Effector memory CD8-positive, alpha-beta T cell (primary cell): ENCODE measurements at regions not wholly inside any gene's neighbourhood (a gene's known extent, or its start where the extent isn't known, plus 50 kb on each side); places are given as distances from the start of the nearest gene placed in this dataset.
"Not testable (repeated sequence)": the region's sequence is repeated elsewhere in the genome, so short reads cannot be mapped to it uniquely, and the experiment has no call there.

Experiments
- ATAC-seq: fragments of 150-1000 bp; cut with Tn5 transposase; replicated peaks from 2 replicates; pipeline ENCODE4 v1.10.0; 2021; ENCODE audit warnings: mild to moderate bottlenecking, moderate library complexity
- DNase-seq, 3 experiments: peaks; one replicate each; pipeline ENCODE4 v3.0.0; 2021
- H3K27ac Mint-ChIP-seq, 2 donors: one replicate each; pipeline ENCODE4 v1.8.0; 2022; ENCODE audit warnings: mild to moderate bottlenecking in 2 of 2, mixed read lengths in 2 of 2, moderate library complexity in 2 of 2
- H3K27me3 Mint-ChIP-seq, 2 donors: one replicate each; pipeline ENCODE4 v1.8.0; 2022; ENCODE audit warnings: mixed read lengths in 2 of 2
- H3K36me3 Mint-ChIP-seq: one replicate; pipeline ENCODE4 v1.8.0; 2022; ENCODE audit warnings: mild to moderate bottlenecking, moderate library complexity, mixed read lengths; ENCODE audit not compliant: insufficient read depth
- H3K4me1 Mint-ChIP-seq, 2 donors: one replicate each; pipeline ENCODE4 v1.8.0; 2022; ENCODE audit warnings: low read depth in 2 of 2, mixed read lengths in 2 of 2
- H3K4me3 Mint-ChIP-seq, 2 donors: one replicate each; pipeline ENCODE4 v1.8.0; 2022; ENCODE audit warnings: mild to moderate bottlenecking in 2 of 2, mixed read lengths in 2 of 2, moderate library complexity in 2 of 2
- H3K9me3 Mint-ChIP-seq, 2 donors: one replicate each; pipeline ENCODE4 v1.8.0; 2022; ENCODE audit warnings: mixed read lengths in 2 of 2

DNA sequence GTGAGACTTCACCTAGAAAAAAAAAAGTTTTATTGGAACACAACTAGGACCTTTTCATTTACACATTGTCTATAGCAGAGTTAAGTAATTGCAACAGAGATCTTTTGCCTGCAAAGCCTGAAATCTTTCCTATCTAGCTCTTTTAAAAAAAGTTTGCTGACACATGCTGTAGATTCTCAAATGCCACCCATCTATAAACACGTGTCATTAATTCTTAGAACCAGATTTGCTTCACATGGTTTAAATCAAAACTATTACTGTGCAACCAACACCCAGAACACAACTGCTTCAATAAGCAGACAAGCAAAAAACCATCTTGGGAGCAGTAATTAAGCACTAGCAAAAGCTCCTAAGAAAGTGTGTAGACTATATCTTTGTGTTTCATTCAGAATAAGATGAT, 55.0 kb downstream of the OXSM start:
- no peak overlapping the region for H3K27ac Mint-ChIP-seq
- H3K36me3 Mint-ChIP-seq = no peaks in the 10 kb centered on the region
- H3K9me3 Mint-ChIP-seq = no peaks in the 10 kb centered on the region
- no peaks in the 10 kb centered on the region for H3K4me1 Mint-ChIP-seq
- no peak for DNase-seq
- H3K27me3 Mint-ChIP-seq = peaks cover 0 to 4% of the 10 kb centered on the region in 2 donors
- ATAC-seq = no peak
- H3K4me3 Mint-ChIP-seq = no peak overlapping the region

DNA sequence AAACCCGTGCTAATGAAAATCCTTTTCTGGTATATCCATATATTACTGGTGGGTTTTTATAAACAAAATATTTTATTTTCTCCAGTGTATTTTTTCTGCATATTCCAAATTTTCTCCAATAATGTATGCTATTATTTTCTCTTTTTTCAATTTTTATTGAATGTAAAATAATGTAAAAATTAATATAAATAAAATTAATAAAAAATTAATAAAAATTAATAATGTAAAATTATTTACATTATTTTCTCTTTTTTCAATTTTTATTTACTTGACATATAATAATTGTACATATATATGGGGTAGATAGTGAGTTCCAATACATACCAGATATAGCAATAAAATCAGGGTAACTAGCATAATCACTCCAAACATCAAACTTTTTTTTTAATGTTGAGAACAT, 56.4 kb downstream of the OXSM start:
- H3K27ac Mint-ChIP-seq = no peak overlapping the region
- DNase-seq (no peak), ATAC-seq (no peak)
- H3K4me1 Mint-ChIP-seq = no peaks in the 10 kb centered on the region
- H3K4me3 Mint-ChIP-seq = no peak overlapping the region
- H3K9me3 Mint-ChIP-seq = no peaks in the 10 kb centered on the region
- H3K36me3 Mint-ChIP-seq = no peaks in the 10 kb centered on the region
- H3K27me3 Mint-ChIP-seq = peaks cover 0 to 4% of the 10 kb centered on the region in 2 donors

DNA sequence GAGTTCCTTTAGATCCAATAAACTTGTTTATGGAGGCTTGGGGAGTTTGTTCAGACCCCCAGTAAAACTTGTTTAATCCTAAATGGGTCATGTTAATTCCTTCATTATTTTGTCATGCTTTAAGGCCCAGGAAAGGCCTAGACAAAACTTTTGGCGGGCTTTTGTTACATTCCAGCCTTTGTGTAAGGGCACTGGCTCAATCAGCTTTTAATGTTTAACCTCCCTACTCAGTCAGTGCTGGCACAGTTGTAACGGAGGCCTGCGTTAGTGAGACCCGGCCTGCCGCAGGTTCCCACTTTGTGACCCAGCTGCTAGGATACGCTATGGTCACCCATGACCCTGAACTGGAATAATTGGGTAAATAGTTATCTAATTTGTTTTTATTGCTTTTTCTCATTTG, 59.2 kb downstream of the OXSM start:
- no peak for DNase-seq
- H3K27ac Mint-ChIP-seq = no peak overlapping the region

DNA sequence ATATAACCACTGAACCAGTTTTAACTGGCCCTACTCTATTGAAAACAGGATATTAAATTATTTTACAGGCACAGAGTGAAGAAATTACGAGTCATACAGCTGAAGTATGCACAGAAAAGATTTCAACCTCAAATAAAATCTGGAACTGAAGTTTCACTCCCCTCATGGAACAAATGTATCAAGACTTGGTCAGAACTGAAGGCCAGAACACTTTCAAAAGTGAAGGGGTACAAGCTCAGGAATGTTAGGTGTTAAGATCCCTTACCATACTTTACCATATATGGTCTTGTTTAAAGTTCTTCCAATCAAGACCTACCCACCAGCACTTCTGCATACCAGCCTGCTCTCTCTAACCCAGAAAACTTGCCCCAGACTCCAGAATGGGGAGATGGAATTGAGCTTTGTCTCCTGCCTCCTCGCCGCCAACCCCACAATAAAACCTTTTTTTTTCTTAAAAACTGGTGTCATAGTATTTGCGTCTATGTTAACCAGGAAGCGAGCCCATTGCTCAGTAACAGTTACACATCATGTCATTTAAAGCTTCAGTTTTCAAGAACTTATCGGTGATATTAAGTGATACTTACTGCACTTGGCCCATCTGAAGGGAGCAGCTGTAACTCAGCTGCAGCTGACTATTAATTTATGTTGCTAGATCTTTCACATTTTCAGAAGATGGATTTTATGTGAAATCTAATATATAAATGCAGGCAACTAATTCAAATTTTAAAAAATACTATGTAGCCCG, 59.9 kb downstream of the OXSM start:
- H3K27ac Mint-ChIP-seq = no peak overlapping the region
- no peaks in the 10 kb centered on the region for H3K27me3 Mint-ChIP-seq
- DNase-seq = no peak
- ATAC-seq = no peak
- H3K4me1 Mint-ChIP-seq = no peaks in the 10 kb centered on the region
- no peaks in the 10 kb centered on the region for H3K36me3 Mint-ChIP-seq
- no peak overlapping the region for H3K4me3 Mint-ChIP-seq
- H3K9me3 Mint-ChIP-seq = no peaks in the 10 kb centered on the region

More for the DNA sequence above, 59.2 kb downstream of the OXSM start:
- H3K9me3 Mint-ChIP-seq = no peaks in the 10 kb centered on the region
- no peak overlapping the region for H3K4me3 Mint-ChIP-seq
- no peaks in the 10 kb centered on the region for H3K4me1 Mint-ChIP-seq
- ATAC-seq = no peak
- no peaks in the 10 kb centered on the region for H3K36me3 Mint-ChIP-seq
- H3K27me3 Mint-ChIP-seq = no peaks in the 10 kb centered on the region

DNA sequence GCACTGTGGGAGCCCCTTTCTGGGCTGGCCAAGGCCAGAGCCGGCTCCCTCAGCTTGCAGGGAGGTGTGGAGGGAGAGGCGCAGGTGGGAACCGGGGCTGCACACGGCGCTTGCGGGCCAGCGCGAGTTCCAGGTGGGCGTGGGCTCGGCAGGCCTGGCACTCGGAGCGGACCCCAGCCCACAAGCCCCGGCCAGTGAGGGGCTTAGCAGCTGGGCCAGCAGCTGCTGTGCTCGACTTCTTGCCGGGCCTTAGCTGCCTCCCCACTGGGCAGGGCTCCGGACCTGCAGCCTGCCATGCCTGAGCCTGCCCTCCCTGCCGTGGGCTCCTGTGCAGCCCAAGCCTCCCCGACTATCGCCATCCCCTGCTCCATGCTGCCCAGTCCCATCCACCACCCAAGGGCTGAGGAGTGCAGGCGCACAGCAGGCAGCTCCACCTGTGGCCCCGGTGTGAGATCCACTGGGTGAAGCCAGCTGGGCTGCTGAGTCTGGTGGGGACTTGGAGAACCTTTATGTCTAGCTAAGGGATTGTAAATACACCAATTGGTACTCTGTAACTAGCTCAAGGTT, 61.9 kb downstream of the OXSM start:
- not testable (repeated sequence) for H3K36me3 Mint-ChIP-seq, H3K4me3 Mint-ChIP-seq, H3K27me3 Mint-ChIP-seq, H3K27ac Mint-ChIP-seq, DNase-seq, H3K4me1 Mint-ChIP-seq, H3K9me3 Mint-ChIP-seq, ATAC-seq

GRCh38 chr3:25854214-25854613, 64.3 kb downstream of the OXSM start:
- Mint-ChIP-seq H3K4me3 (no peak overlapping the region), H3K9me3 (no peaks in the 10 kb centered on the region)
- no peak for DNase-seq

DNA sequence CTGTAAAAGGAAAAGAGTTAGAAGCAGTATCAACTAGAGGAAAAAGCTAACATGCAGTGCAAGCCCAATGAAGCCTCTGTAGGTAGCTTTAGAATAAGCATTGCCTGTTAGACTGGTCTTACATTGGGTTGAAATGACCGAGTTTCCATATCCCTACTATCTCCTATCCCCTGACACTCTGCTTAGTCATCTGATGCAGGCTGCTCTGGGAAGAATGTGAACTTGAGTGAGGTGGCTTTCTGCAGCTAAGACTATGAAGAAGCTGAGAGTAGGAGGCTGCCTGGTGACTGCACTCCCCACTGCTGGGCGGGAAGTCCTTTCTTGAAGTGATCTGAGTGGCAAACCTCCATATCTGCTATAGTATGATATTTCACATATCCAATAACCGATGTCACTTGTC, 64.7 kb downstream of the OXSM start:
- Mint-ChIP-seq H3K9me3 (no peaks in the 10 kb centered on the region), H3K4me3 (no peak overlapping the region)

More at GRCh38 chr3:25854214-25854613, 64.3 kb downstream of the OXSM start:
- ATAC-seq = no peak
- no peaks in the 10 kb centered on the region for H3K27me3 Mint-ChIP-seq
- no peak overlapping the region for H3K27ac Mint-ChIP-seq
- peaks cover 3% of the 10 kb centered on the region for H3K36me3 Mint-ChIP-seq
- no peaks in the 10 kb centered on the region for H3K4me1 Mint-ChIP-seq

GRCh38 chr3:25855266-25855784, 65.4 kb downstream of the OXSM start:
- no peak for DNase-seq
- Mint-ChIP-seq H3K9me3 (no peaks in the 10 kb centered on the region), H3K4me1 (no peaks in the 10 kb centered on the region), H3K27ac (no peak overlapping the region), H3K4me3 (no peak overlapping the region), H3K27me3 (no peaks in the 10 kb centered on the region), H3K36me3 (peaks cover 3% of the 10 kb centered on the region)
- ATAC-seq = no peak

More for the DNA sequence above, 64.7 kb downstream of the OXSM start:
- no peak for DNase-seq
- H3K4me1 Mint-ChIP-seq = no peaks in the 10 kb centered on the region
- no peak for ATAC-seq
- H3K27ac Mint-ChIP-seq = no peak overlapping the region
- no peaks in the 10 kb centered on the region for H3K27me3 Mint-ChIP-seq
- H3K36me3 Mint-ChIP-seq = peaks cover 3% of the 10 kb centered on the region

GRCh38 chr3:25856902-25857518, 67.1 kb downstream of the OXSM start:
- H3K36me3 Mint-ChIP-seq = peaks cover 3% of the 10 kb centered on the region
- no peaks in the 10 kb centered on the region for H3K4me1 Mint-ChIP-seq
- H3K4me3 Mint-ChIP-seq = no peak overlapping the region
- H3K9me3 Mint-ChIP-seq = no peaks in the 10 kb centered on the region
- ATAC-seq = peak; percentile 82
- H3K27me3 Mint-ChIP-seq = no peaks in the 10 kb centered on the region
- DNase-seq = peak; percentile 3 to 17 (median 10)
- no peak overlapping the region for H3K27ac Mint-ChIP-seq

GRCh38 chr3:25861566-25861965, 71.7 kb downstream of the OXSM start:
- H3K27ac Mint-ChIP-seq = no peak overlapping the region

DNA sequence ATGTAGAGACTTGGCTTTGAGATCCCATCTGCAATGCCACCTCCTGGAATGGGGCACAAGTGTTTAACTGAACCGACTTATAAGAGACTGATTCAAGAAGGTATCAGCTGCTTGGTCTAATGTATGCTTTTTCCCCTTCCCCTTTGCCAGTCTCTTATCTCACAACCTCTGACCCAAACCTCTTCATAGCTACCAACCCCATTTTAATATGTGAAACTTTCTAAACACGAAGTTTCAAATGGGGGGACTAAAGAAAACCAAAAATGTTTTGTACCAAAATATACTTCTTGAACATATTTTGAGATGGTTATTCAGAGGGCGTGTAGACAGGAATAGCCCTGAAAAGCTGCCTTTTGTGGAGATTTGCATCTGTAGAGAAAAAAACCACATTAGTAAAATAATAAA, 73.1 kb downstream of the OXSM start:
- H3K9me3 Mint-ChIP-seq = no peaks in the 10 kb centered on the region
- no peaks in the 10 kb centered on the region for H3K36me3 Mint-ChIP-seq
- H3K4me3 Mint-ChIP-seq = no peak overlapping the region
- no peaks in the 10 kb centered on the region for H3K27me3 Mint-ChIP-seq
- H3K4me1 Mint-ChIP-seq = peaks cover 0 to 2% of the 10 kb centered on the region in 2 donors
- H3K27ac Mint-ChIP-seq = peak overlapping the region in 1 of 2 donors; percentile 47
- ATAC-seq (no peak), DNase-seq (no peak)

More at GRCh38 chr3:25861566-25861965, 71.7 kb downstream of the OXSM start:
- Mint-ChIP-seq H3K4me1 (peaks cover 0 to 2% of the 10 kb centered on the region in 2 donors), H3K9me3 (no peaks in the 10 kb centered on the region), H3K36me3 (no peaks in the 10 kb centered on the region), H3K27me3 (no peaks in the 10 kb centered on the region), H3K4me3 (no peak overlapping the region)
- ATAC-seq = no peak
- DNase-seq = no peak

GRCh38 chr3:25863416-25863959, 73.6 kb downstream of the OXSM start:
- DNase-seq (no peak), ATAC-seq (no peak)
- Mint-ChIP-seq H3K27me3 (no peaks in the 10 kb centered on the region), H3K27ac (peak overlapping the region in 1 of 2 donors; percentile 47), H3K9me3 (no peaks in the 10 kb centered on the region), H3K36me3 (no peaks in the 10 kb centered on the region), H3K4me3 (no peak overlapping the region), H3K4me1 (peaks cover 0 to 2% of the 10 kb centered on the region in 2 donors)

- Mint-ChIP-seq H3K27ac (no peak overlapping the region), H3K27me3 (peaks cover 6 to 9% of the 10 kb centered on the region in 2 donors), H3K4me1 (no peaks in the 10 kb centered on the region), H3K36me3 (no peaks in the 10 kb centered on the region), H3K9me3 (no peaks in the 10 kb centered on the region), H3K4me3 (no peak overlapping the region)
- ATAC-seq (no peak), DNase-seq (no peak)
These were observed 80.6 kb downstream of the OXSM start for GRCh38 chr3:25870452-25870851.
